Left lobe of liver (tissue), 2 donors: ENCODE measurements at regions not wholly inside any gene's neighbourhood (a gene's known extent, or its start where the extent isn't known, plus 50 kb on each side); places are given as distances from the start of the nearest gene placed in this dataset.
"Not testable (repeated sequence)": the region's sequence is repeated elsewhere in the genome, so short reads cannot be mapped to it uniquely, and the experiment has no call there.

ENCODE experiments used
- ATAC-seq: fragments of 200-7000 bp; cut with Tn5 transposase; one replicate; pipeline ENCODE4 v1.9.1; 2020; ENCODE audit warnings: mild to moderate bottlenecking, moderate library complexity
- DNase-seq: peaks from one replicate; pipeline ENCODE4 v3.0.0-alpha.2; 2020; ENCODE audit warnings: low spot score
- donor health status: DM: no; HTN: no; CAD: no; lungs with moderate emphysema.
- donor health status: DM: no; HTN: yes; CAD: no.

DNA sequence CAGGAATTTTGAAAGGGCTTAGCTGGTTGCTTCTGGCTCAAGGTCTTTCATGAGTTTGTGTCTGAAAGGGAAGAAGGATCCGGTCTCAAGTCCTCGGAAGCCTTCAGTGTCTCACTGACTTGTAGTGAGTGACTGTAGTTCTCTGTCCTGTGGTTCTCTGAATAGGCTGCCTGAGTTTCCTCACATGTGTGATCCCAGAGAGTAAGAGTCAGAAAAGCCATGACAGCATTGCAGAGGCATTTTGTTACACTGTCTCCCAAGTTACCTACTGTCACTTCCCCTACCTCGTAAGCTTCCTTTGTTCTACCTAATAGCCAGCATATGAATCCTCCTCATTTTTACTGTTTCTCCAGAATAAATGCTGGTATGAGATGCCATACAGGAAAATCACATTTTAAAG, 709.1 kb upstream of the CHAC2 start:
- ATAC-seq, result no peak
- no peak for DNase-seq

DNA sequence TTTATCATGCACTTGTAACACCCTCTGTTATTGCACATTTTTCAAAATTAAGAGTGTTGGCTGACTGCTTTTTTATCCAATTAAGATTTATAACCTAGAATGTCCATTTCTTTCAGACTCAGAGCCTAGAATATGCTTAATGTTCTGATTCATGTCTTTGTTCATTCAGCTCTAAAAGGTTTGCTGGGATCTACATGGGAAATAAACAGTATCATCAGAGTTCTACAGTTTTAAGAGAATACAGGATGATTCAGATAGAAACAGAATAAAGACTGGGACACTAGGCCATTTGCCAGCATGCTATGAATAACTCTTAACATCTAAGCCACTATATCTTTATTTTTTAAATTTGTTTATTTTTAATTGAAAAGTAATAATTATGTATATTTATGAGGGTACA, 713.7 kb upstream of the CHAC2 start:
- DNase-seq (no peak), ATAC-seq (no peak)

DNA sequence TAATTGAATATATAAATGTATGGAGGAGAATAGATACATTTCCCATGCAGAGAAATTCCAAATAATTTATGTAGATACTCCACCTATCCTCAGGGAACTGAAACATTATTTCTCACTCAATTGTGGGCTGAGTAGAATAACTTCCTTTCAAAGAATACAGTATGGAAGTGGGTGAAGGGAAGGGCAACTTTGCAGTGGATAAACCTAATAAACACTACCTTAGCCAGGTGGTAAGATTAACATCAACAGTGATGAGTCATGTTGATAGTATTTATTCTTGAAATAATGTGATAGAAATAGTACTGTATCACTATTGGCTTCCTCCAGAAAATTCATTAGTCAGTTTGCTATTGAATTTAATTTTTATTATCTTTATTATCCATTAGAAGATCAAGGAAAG, 716.4 kb upstream of the CHAC2 start:
- no peak for DNase-seq
- ATAC-seq, result no peak

DNA sequence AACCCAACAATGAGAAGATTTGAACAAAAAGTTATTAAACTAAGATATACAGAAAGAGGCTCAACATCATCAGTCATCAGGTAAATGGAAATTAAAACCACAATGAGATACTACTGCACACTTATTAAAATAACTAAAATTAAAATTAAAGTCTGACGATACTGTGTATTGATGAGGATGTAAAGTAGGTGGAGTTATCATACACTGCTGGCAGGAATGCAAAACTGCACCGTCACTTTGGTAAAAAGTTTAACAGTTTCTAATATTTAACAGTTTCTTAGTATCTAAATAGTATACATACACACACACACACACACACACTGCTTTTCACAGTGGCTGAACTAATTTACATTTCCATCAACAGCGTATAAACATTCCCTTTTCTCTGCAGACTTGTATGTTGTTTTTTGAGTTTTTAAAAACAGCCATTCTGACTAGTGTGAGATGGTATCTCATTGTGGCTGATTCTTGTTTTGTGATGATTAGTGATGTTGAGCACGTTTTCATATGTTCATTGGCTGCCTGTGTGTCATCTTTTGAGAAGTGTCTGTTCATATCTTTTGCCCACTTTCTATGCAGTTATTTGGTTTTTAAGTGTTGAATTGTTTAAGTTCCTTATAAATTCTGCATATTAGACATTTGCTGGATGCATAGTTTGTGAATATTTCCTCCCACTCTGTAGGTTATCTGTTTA, 726.9 kb upstream of the CHAC2 start:
- ATAC-seq, result no peak
- DNase-seq, result no peak

DNA sequence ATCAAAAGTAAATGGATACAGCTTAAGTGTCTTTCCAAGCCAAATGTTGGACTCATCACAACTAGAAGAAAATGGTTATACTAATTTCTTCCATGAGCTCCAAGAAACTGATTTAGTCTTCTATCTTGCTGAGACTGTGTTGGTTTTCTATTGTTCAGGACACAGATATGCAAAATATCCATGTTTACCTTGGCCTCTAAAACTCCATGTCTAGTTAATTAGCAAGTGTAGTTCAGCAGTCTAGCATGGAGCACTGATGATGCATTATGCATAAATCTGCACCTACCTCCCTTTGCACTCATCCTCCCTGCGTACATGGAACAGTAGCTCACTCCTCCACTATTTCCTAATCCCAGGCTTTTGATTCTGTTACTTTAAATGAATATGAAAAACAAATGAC, 731.4 kb upstream of the CHAC2 start:
- no peak for ATAC-seq
- DNase-seq, result no peak

DNA sequence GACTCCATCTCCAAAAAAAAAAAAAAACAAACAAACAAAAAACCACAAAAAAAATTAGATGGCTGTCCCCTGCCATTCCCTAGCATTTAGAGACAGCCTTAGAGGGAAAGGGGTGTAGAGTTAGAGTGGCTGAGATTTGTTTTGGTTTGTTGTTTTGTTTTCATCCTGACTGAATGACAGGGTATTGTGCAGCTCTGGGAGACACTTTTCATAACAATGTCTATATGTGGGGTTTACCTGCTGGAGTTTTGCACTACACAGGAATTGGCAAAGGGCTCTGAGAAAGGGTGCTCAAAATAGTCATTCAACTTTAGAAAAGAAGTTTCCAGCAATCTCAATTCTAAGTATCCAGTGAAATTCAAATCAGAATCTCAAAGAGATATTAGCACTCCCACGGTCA, 732.5 kb upstream of the CHAC2 start:
- no peak for DNase-seq
- ATAC-seq, result no peak

DNA sequence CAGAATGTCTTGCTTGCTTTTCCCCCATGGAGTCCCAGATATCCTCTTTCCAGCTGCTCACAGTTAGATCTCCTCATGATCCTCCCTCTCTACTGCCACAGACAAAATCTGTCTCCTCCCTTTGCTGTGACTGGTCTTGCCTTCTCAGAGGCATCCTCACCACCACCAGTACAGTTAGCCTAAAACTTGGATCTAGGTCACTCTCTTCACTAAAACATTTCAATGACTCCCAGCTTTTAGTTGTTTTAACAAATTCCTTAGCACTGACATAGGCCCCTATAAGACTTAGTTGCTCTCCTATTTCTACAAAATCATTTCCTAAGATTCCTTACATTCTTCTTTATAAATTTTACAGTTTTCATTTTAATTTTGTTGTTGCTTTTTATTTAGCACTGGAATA, 734.2 kb upstream of the CHAC2 start:
- ATAC-seq, result no peak
- no peak for DNase-seq

DNA sequence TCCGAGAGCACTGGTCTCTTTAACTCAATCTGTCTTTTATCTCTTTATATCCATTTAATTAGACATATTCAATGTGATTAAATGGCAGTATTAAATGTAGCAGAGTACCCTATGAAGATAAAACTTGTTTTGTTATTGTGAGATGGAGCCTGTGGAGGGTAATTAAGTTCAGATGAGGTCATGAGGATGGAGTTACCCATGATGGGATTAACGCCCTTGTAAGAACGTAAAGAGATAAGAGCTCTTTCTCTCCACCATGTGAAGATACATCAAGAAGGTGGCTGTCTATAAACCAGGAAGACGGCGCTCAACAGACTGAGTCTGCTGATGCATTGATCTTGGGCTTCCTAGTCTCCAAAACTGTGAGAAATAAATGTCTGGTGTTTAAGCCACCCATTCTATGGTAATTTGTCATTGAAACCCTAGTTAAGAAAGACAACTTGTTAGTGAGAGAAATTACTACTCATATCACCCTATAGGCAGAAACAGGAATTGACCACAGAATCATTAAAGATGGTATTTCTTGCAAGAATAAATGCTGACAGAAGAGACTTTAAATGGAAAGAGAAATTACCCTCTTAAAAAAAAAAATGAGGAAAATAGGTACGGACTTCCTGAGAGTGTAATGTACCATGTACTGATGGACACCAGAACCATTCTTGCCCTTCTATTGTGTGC, 738.7 kb upstream of the CHAC2 start:
- DNase-seq, result no peak
- ATAC-seq, result no peak

DNA sequence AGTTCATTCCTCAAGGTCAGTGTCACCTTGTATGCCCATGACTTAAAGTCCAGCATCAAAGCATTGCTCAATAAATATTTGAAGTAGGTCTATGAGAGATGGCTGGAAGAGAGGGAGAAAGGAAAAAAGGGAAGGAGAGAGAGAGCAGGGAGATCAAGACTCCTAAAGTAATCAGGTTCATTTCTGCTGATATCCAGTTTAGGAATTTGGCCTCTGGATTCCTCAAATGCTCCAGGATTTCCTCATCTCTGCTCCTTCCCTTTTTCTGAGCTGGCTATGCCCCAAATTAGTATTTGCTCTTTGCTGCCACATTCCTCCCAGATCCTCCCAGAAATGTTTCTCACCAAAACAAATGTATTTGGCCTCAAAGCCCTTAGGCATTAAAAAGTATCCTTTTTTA, 739.4 kb upstream of the CHAC2 start:
- DNase-seq (no peak), ATAC-seq (no peak)

DNA sequence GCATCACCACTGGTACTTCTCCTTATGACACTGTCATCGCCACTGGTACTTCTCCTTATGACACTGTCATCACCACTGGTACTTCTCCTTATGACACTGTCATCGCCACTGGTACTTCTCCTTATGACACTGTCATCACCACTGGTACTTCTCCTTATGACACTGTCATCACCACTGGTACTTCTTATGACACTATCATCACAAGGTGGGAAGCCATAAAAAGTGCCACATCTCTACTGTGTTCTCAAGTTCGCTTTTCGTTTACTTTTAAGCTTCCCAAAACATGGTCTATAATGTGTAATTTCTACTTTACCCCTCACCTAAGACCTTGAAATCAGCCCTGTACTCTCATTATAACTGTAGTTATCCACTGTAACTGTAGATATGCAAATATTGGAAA, 745.4 kb upstream of the CHAC2 start:
- DNase-seq, ATAC-seq: not testable (repeated sequence)

DNA sequence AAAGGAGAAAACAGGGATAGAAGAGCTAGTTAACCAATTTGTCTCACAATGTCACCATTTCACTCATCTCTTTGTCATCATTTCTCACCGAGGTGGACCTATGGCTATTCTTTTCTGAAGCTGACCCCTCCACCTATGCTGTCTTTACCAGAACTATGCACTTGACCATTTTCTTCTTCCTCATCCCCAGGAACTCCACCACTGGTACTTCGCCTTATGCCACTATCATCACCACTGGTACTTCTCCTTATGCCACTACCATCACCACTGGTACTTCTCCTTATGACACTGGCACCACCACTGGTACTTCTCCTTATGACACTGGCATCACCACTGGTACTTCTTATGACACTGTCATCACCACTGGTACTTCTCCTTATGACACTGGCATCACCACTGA, 745.8 kb upstream of the CHAC2 start:
- ATAC-seq, result no peak

DNA sequence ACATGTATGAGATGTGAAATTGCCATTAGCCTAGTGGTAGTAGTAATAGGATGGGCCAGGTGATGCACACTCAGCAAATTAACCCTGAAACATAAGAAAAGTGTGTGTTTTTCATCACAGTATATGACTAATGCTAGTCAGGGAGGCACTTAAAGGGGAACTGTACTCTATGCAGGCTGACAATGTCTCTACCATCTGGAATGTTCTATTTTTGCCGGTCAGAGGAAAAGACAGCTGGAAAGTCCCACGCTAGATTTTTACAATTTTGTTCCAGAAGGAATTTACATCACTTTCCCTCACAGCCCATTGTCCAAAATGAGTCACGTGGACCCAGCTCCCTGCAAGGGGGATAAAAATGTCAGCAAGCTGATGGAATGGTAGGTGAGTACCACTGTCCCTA, 746.3 kb upstream of the CHAC2 start:
- ATAC-seq (no peak), DNase-seq (no peak)

More for the DNA sequence above, 745.8 kb upstream of the CHAC2 start:
- DNase-seq, result no peak

DNA sequence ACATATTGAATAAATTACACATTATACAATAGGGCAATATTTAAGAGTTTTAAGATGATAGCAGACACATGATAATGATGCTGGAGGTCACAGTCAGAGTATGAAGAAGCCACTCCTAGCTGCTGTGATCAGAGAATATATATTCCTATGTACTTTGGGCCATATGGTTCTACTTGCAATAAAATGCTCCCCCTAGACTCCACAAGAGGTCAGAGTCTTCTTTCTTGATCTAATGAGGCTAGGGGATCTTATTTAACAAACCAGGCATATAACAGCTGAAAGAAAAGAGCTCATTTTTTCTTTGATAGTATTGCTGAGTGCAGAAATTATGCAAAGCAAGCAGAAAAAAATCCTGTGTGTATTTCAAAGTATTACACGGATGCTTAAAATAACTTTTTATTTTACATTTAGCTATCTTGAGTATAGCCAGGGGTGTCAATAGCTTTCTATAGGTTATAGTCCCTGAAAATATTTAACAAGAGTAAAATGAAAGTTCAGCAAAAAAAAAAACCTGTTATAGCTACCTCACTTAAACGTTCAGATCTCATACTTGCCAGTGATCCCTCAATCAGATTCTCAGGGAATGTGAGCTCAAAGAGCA, 748.7 kb upstream of the CHAC2 start:
- DNase-seq, result no peak
- ATAC-seq, result no peak

DNA sequence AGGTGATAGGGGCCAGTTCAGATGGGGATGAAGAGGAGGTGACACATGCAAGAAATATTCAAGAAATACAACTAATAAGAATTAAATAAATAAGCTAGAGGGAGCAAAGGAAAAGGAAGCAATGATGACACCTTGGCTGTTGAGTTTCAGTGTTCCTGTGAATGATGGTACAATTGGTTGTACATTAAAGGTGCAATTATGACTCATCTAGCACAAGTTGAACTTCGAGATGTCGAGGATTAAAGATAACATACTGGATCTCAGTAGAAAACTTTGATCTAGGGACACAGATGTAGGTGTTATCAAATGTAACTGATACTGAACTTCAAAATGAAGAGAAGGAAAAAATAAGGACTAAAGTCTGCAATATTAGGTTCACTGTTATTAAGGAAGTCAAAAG, 760.6 kb upstream of the CHAC2 start:
- DNase-seq (no peak), ATAC-seq (no peak)

DNA sequence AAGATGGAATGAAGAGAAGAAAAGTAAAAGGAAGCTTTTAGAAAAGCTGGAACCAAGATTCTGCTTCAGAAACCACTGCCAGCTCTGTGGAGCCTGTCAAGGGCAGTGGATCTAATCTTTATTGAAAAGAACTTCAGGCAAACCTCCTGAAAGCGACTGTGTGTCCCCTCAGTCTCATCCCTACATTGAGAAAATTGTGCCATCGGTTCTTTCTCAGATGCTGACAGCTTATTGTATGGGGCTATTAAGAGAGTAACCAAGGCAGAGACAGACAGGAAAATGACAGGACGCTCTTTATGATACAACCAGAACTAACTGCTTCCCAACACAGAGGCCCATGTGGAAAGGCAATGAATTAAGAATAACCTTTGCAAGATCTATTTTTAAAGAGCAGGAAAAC, 763.2 kb upstream of the CHAC2 start:
- DNase-seq (no peak), ATAC-seq (no peak)

DNA sequence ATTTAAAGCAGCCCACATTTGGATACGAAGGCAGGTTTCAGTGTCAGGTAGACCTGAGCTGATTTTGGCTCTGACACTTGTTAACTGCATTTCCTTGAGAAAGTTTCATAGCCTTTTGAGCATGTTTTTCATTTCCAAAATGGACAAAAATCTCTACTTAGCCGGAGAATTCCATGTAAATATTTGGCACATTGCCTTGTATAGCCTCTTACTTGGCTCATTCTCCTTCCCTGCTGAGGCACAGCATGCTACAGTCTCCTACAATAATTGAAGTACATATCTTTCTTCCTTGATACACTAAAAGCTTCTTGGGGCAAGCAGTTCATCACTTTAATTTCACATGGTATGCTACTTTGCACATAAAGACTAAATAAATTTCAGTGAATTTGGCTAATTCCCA, 772.2 kb upstream of the CHAC2 start:
- DNase-seq (no peak), ATAC-seq (no peak)

DNA sequence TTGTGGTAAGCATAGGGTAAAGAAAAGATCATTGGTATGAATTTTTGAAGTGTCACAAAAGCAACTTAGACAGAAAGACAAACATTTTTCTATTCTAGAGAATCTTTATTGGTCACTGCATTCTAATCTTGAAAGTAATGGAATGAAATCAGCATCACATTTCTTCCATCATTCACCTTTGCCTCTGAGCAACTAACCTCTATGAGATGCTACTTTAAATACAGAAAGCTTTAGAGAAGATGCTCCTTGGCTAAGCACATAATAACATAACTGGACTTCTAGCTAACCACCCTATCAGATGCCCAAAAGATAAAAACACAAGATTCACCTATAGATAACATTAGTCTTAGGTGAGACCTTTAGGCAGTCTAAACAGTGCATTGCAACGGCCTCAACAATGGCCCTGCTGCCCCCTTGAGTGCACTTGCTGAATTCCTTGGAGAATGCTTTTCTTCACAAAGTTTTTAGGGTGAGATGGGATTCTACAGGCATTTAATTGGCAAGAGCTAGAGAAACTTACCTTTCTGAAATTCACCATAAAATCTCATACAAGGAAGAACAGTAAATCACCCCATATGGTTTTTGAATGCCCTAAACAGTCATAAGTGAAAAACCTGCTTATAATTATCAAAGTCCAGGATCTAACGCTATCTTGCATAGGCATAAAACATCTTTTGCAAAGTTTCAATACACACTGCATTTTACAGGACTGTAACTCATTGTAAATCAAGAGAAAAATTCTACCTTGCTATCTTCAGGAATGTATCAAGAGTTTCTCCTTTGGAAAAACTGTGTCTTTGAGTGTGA, 791.3 kb upstream of the CHAC2 start:
- ATAC-seq (peak; percentile 52), DNase-seq (no peak)

DNA sequence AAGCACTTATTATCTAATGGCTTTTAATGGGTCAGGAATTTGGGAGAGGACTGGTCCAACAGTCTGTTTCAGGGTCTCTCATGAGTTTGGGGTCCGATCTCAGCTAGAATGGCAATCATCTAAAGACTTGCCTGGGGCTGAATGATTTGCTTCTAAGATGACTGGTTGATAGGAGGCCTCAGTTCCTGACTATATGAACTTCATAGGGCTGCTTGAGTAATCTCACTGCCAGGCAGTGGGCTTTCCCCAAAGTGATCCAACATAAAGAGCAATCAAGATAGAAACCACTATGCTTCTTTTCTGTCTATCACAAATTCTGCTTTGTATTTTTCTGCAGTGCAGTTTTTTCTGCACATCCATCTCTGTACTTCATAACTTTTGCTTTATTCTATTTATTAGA, 793.5 kb upstream of the CHAC2 start:
- no peak for ATAC-seq
- no peak for DNase-seq

DNA sequence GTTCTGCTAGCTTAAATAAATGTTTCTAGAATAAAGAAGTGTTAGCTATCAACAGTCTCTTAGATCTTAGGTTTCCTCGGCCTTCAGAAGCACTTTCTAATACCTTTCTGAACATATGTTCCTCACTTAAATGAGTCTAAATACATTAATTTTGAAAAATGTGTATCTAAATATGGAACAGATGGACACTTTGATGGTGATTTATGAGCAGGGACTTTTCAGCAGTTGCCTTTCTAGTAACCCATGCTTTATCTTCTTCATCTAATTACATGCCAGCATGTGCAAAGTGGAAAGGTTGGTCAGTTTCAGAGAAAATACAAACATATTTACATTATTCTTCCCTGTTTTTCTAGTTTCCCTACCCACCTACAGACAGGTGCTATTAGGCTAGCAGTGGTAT, 797.0 kb upstream of the CHAC2 start:
- ATAC-seq (no peak), DNase-seq (no peak)

DNA sequence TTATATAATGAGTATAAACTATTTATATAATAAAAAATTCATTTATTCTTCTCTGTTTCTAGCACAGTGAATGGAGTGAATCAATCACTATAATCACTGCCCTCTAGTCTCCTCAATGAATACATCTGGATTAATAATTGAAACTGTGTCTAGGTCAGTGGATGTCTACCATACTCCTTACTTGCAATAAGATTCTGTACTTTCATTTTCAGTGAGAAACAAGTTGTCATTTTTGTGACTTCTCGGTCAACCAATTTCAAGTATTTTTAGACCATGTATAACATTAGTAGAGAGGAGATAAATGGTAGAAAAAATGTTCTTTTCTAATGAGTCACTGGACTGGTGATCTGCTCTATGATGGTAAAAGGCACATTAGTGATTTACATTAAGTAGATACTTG, 799.6 kb upstream of the CHAC2 start:
- ATAC-seq (no peak), DNase-seq (no peak)

DNA sequence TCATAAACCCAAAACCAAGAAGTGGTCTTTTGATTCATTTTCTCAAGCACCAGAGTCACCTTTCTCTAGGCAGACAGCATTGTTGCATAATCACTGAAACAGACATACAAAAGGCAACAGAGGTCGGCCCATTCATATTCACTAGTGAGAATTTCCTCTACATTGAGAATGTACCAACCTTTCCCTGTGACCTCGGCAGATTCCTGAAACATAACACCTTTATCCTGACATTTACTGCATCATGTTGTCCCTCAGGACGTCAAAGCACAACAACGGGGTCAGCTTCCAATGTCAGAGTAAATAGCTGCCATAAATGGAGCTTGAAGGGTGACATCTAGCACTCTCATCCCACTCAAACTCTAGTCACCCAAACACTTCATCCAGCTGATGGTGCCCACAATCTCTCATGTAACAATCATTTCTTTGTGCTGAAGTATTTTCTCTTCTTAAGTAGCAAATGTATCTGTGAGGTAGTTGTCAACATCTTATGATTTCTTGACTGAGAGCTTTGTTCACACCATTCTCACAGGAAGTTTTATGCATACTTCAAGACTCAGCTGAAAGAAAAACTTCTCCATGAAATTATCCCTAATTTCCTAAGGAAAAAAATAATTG, 802.6 kb upstream of the CHAC2 start:
- ATAC-seq, result no peak

More for the DNA sequence above, 802.6 kb upstream of the CHAC2 start:
- DNase-seq, result no peak
